ENCODE measurements at regions not wholly inside any gene's neighbourhood (a gene's known extent, or its start where the extent isn't known, plus 50 kb on each side); places are given as distances from the start of the nearest gene placed in this dataset.
"Not testable (repeated sequence)": the region's sequence is repeated elsewhere in the genome, so short reads cannot be mapped to it uniquely, and the experiment has no call there.

DNA sequence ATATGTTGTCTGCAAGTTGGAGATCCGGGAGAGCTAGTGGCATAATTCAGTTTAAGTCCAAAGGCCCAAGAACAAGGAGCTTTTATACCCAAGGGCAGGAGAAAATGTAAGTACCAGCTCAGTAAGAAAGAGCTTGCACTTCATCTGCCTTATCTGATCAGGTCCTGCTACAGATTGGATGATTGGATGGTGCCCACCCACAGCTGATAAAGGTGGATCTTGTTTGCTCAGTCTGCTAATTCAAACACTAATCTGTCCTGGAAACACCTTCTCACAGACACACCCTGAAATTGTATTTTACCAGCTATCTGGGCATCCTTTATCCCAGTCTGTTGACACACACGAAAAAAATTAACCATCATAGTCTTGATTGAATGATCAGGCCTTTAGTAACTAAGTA, 230.7 kb upstream of the SLC16A7 start:
- TF ChIP-seq, protein P1, sequence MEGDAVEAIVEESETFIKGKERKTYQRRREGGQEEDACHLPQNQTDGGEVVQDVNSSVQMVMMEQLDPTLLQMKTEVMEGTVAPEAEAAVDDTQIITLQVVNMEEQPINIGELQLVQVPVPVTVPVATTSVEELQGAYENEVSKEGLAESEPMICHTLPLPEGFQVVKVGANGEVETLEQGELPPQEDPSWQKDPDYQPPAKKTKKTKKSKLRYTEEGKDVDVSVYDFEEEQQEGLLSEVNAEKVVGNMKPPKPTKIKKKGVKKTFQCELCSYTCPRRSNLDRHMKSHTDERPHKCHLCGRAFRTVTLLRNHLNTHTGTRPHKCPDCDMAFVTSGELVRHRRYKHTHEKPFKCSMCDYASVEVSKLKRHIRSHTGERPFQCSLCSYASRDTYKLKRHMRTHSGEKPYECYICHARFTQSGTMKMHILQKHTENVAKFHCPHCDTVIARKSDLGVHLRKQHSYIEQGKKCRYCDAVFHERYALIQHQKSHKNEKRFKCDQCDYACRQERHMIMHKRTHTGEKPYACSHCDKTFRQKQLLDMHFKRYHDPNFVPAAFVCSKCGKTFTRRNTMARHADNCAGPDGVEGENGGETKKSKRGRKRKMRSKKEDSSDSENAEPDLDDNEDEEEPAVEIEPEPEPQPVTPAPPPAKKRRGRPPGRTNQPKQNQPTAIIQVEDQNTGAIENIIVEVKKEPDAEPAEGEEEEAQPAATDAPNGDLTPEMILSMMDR (IDR thresholded peaks at IDR 0.05) = no peak
- no peak overlapping the region for H3K27ac ChIP-seq
- no peak overlapping the region for H3K4me3 ChIP-seq
- no peak for DNase-seq (ENCODE audit: low spot score)

DNA sequence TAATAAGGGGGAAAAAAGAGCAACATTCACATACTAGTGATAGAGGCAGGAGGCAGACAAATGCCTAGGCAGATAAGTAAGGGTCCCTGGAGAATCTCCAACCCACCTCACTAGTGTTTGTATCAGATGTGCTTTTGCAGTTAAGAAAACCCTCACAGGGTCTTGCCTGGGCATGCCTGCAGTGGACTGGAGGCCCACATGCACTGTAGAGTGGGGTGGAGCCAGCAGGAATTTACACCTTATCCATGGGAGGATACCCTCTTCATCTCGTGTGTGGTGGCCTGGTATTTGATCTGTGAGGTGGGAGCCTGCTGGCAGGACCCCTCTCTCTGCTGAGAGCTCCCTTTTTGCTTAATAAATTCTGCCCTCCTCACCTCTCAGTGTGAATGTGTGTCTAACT, 238.0 kb upstream of the SLC16A7 start:
- DNase-seq (ENCODE audit: low spot score) = no peak
- Histone ChIP-seq H3K4me3 (no peak overlapping the region), H3K27ac (no peak overlapping the region)
- TF ChIP-seq, protein P1 (IDR thresholded peaks at IDR 0.05) = no peak

DNA sequence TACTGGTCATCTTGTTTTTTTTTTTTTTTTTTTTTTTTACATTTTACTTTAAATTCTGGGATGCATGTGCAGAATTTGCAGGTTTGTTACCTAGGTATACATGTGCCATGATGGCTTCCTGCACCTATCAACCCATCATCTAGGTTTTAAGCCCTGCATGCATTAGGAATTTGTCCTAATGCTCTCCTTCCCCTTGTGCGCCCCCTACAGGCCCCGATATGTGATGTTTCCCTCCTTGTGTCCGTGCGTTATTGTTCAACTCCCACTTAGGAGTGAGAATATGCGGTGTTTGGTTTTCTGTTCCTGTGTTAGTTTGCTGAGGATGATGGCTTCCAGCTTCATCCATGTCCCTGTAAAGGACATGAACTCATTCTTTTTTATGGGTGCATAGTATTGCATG, 249.6 kb upstream of the SLC16A7 start:
- not testable (repeated sequence) for DNase-seq (ENCODE audit: low spot score); H3K4me3 ChIP-seq; H3K27ac ChIP-seq

DNA sequence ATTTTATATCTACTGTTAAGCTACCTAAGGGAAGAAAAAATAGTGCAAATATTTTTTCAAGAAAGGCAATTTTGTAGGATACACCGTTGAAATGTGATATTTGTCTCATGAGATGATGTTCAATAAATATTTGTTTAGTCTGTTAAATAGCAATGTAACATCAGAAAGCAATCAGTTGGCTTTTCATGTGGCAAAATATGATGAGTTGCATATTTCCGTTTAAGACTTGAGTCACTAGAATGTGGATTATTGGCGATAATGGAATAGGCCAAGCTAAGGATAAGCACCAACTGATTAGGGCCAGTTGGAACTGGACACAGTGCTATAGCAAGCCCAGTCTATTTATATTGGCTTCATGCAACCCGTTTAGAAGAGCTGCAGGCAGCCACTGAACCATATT, 250.4 kb upstream of the SLC16A7 start:
- TF ChIP-seq, protein P1 (IDR thresholded peaks at IDR 0.05) = no peak
- no peak overlapping the region for H3K4me3 ChIP-seq
- no peak for DNase-seq (ENCODE audit: low spot score)
- H3K27ac ChIP-seq = no peak overlapping the region

DNA sequence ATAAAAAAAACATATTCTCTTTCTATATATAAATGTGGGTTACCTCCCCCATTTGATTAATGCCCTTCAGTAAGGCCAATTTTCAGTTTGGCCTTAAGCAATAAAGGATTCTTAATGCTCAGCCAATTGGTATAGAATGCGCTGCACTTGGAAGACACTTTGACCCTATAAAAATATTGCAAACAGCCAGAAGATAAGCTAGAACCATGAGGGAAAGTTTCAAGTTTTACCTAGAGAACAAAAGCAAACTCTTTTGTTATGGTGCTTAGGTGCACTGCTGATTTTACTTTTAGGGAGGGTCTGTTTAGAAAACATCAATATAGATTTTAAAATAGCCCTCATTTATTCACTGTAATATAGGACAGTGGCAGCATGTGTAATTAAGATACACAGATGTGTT, 251.6 kb upstream of the SLC16A7 start:
- Histone ChIP-seq H3K4me3 (no peak overlapping the region), H3K27ac (no peak overlapping the region)
- TF ChIP-seq, protein P1 (IDR thresholded peaks at IDR 0.05) = no peak
- DNase-seq (ENCODE audit: low spot score) = no peak

DNA sequence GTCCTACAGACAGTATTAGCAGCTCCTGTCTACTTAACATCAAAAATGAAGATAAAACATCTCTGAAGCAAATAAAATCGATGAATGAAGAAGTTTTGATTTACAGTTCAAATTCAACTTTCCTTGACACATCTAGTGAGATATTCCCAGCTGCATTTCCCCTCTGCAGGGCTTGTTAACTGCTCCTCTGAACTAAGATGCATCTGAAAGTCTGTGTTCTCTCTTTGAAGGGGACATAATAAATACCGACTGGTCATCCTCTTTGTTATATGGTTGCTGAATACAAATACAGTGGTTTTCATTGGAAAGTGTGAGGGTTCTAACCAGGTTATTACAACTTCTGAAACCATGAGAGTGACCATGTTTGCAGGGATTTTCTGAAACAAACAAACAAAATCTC, 266.4 kb upstream of the SLC16A7 start:
- Histone ChIP-seq H3K4me3 (no peak overlapping the region), H3K27ac (no peak overlapping the region)
- DNase-seq (ENCODE audit: low spot score) = no peak
- TF ChIP-seq, protein P1 (IDR thresholded peaks at IDR 0.05) = no peak

DNA sequence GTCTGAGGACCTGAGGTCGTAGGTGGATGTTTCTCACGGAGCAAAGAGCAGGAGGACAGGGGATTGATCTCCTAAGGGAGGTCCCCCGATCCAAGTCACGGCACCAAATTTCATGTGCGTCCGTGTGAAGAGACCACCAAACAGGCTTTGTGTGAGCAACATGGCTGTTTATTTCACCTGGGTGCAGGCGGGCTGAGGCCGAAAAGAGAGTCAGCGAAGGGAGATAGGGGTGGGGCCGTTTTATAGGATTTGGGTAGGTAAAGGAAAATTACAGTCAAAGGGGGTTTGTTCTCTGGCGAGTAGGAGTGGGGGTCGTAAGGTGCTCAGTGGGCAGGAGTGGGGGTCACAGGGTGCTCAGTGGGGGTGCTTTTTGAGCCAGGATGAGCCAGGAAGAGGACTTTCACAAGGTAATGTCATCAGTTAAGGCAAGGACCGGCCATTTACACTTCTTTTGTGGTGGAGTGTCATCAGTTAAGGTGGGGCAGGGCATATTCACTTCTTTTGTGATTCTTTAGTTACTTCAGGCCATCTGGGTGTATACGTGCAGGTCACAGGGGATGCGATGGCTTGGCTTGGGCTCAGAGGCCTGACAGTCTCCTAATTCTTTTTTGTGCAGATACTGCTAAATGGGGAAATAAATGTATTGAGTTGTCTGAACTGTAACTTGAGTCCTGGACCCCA, 267.3 kb upstream of the SLC16A7 start:
- not testable (repeated sequence) for H3K27ac ChIP-seq; H3K4me3 ChIP-seq; DNase-seq (ENCODE audit: low spot score)

DNA sequence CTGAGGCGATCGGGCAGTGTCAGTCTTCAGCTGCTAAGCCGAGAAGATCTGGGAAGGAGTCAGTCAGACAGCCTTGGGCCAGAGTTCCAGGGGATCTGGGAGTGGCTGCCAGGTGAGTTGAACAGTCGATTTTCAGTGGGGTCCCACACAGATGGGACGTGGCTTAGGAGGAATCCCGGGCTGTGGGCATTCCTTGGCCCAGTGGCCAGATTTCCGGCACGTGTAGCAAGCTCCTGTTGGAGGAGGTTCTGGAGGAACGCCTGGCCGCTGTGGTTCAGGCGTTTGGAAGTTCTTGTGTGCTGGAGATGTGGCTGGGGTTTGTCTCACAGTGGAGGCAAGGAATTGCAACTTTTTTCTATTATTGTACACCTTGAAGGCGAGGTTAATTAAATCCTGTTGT, 269.4 kb upstream of the SLC16A7 start:
- not testable (repeated sequence) for H3K4me3 ChIP-seq; DNase-seq (ENCODE audit: low spot score)

DNA sequence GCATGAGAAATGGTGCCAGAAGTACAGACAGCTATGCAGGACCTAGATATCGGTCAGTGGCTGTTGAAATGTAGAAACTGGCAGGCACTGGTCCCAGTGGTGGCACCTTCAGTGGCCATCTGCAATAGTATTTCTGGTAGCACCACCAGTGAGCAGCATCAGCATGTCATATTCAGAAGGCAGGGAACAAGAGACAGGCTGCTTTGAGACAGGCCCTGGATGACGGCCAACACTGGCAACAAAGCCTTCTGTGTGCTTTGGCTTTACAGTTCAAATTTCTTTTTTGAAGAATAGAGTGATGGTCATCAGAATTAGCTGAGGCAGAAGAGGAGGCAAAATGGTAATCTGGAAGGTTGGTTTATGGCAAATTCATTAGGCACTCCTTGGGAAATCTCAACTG, 273.4 kb upstream of the SLC16A7 start:
- DNase-seq (ENCODE audit: low spot score) = no peak
- H3K4me3 ChIP-seq = no peak overlapping the region
- H3K27ac ChIP-seq = no peak overlapping the region
- TF ChIP-seq, protein P1 (IDR thresholded peaks at IDR 0.05) = no peak

More for the DNA sequence above, 269.4 kb upstream of the SLC16A7 start:
- H3K27ac ChIP-seq = not testable (repeated sequence)

All from coronary artery (tissue), 2 donors.